CD4-positive, alpha-beta memory T cell (primary cell): ENCODE measurements at regions not wholly inside any gene's neighbourhood (a gene's known extent, or its start where the extent isn't known, plus 50 kb on each side); places are given as distances from the start of the nearest gene placed in this dataset.

Experiments
- CTCF ChIA-PET: fragments of 350-600 bp; sonication (Branson Sonifier 250); formaldehyde crosslinking; loops from one replicate; lab custom pipeline; 2021; ENCODE audit warnings: inconsistent platforms; ENCODE audit not compliant: partially characterized antibody; lab: Charles Lee
- POLR2A ChIA-PET: fragments of 350-600 bp; sonication (Branson Sonifier 250); formaldehyde crosslinking; loops from one replicate; lab custom pipeline; 2021; ENCODE audit not compliant: partially characterized antibody; lab: Charles Lee
- DNase-seq, 5 donors: peaks; one replicate each; pipeline versions ENCODE4 v3.0.0 to v3.0.0-alpha.2; 2020 to 2022; ENCODE audit warnings: mixed read lengths in 1 of 5
- H3K27ac ChIP-seq: one replicate; pipeline ENCODE4 v1.7.0; 2013; ENCODE audit warnings: low read depth, low read length
- H3K27me3 ChIP-seq: 2 replicates; pipeline ENCODE4 v1.7.0; 2013; ENCODE audit warnings: mild to moderate bottlenecking, low read length, moderate library complexity; ENCODE audit not compliant: insufficient read depth
- H3K36me3 ChIP-seq: 2 replicates; pipeline ENCODE4 v1.7.0; 2013; ENCODE audit warnings: mild to moderate bottlenecking, low read length, moderate library complexity; ENCODE audit not compliant: insufficient read depth
- H3K4me1 ChIP-seq: 2 replicates; pipeline ENCODE4 v1.7.0; 2013; ENCODE audit warnings: mild to moderate bottlenecking, low read length, moderate library complexity; ENCODE audit not compliant: insufficient read depth
- H3K4me3 ChIP-seq, 2 donors: one replicate each; pipeline ENCODE4 v1.7.0; 2013; ENCODE audit warnings: low read length in 2 of 2, mild to moderate bottlenecking in 1 of 2
- H3K9me3 ChIP-seq, 2 donors: one replicate each; pipeline ENCODE4 v1.7.0; 2013; ENCODE audit warnings: low read length in 2 of 2, control low read depth in 1 of 2; ENCODE audit not compliant: control insufficient read depth in 1 of 2
- H3K27ac Mint-ChIP-seq, 7 donors: one replicate each; pipeline ENCODE4 v1.8.0; 2020 to 2021; ENCODE audit warnings: mixed read lengths in 7 of 7, mild to moderate bottlenecking in 6 of 7, inconsistent platforms in 3 of 7, moderate library complexity in 3 of 7
- H3K27me3 Mint-ChIP-seq, 2 donors: one replicate each; pipeline ENCODE4 v1.8.0; 2020 to 2021; ENCODE audit warnings: mixed read lengths in 2 of 2
- H3K36me3 Mint-ChIP-seq, 2 donors: one replicate each; pipeline ENCODE4 v1.8.0; 2020 to 2021; ENCODE audit warnings: mixed read lengths in 2 of 2, inconsistent platforms in 1 of 2, mild to moderate bottlenecking in 1 of 2
- H3K4me1 Mint-ChIP-seq, 4 donors: one replicate each; pipeline ENCODE4 v1.8.0; 2020 to 2021; ENCODE audit warnings: mixed read lengths in 4 of 4, mild to moderate bottlenecking in 1 of 4
- H3K4me3 Mint-ChIP-seq, 8 donors: one replicate each; pipeline ENCODE4 v1.8.0; 2020 to 2021; ENCODE audit warnings: mixed read lengths in 8 of 8, mild to moderate bottlenecking in 7 of 8, moderate library complexity in 6 of 8, inconsistent platforms in 3 of 8
- H3K9me3 Mint-ChIP-seq, 8 donors: one replicate each; pipeline ENCODE4 v1.8.0; 2020 to 2021; ENCODE audit warnings: mixed read lengths in 8 of 8, mild to moderate bottlenecking in 5 of 8, inconsistent platforms in 3 of 8, moderate library complexity in 1 of 8
- intact Hi-C: fragments of 100-400 bp; cut with micrococcal nuclease; formaldehyde crosslinking; loops from one replicate; pipeline ENCODE4 v1.15.1; 2023

- H3K4me3 Mint-ChIP-seq, result no peak overlapping the region
- no peak for DNase-seq
- peaks cover 0 to 1% of the 10 kb centered on the region in 2 donors for H3K27me3 Mint-ChIP-seq
- H3K9me3 ChIP-seq, result no peaks in the 10 kb centered on the region
- intact Hi-C loops, result no loop called here
- no peak overlapping the region for H3K27ac ChIP-seq
- no peak overlapping the region for H3K4me3 ChIP-seq
- H3K36me3 ChIP-seq, result no peaks in the 10 kb centered on the region
- ChIA-PET CTCF (no interaction called here), POLR2A (no interaction called here)
- H3K9me3 Mint-ChIP-seq, result peaks cover 0 to 2% (median 0%) of the 10 kb centered on the region in 8 donors
- H3K36me3 Mint-ChIP-seq, result no peaks in the 10 kb centered on the region
- H3K27ac Mint-ChIP-seq, result no peak overlapping the region
- H3K4me1 Mint-ChIP-seq, result no peaks in the 10 kb centered on the region
- H3K27me3 ChIP-seq, result no peaks in the 10 kb centered on the region
- no peaks in the 10 kb centered on the region for H3K4me1 ChIP-seq
Measured at GRCh38 chr10:34024693-34025425, 690.4 kb upstream of the NRP1 start.

DNA sequence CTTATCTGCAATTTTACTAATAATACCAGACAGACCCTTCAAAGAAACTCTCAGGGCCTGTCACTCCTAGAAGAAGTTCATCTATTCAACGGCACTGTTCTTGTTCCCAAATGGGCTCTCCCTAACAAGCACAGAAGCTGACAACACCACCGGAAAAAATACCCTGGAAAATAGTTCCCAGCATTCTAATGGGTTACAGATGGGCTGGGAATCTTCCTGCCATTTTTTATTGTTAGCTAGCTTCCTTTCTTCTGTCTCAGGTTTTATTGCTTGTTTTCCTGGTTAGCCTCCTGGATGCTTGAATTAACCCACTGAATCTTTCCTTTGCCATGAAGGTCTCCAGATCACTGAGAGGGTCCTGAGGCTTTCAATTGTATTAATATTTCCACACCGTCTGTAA lies 689.8 kb upstream of the NRP1 start:
- ChIA-PET CTCF (no interaction called here), POLR2A (no interaction called here)
- Mint-ChIP-seq H3K27me3 (peaks cover 0 to 1% of the 10 kb centered on the region in 2 donors), H3K9me3 (peaks cover 0 to 2% (median 0%) of the 10 kb centered on the region in 8 donors), H3K27ac (no peak overlapping the region), H3K4me1 (no peaks in the 10 kb centered on the region), H3K4me3 (no peak overlapping the region), H3K36me3 (no peaks in the 10 kb centered on the region)
- intact Hi-C loops, result no loop called here
- DNase-seq, result no peak
- H3K9me3 ChIP-seq, result no peaks in the 10 kb centered on the region
- no peaks in the 10 kb centered on the region for H3K27me3 ChIP-seq
- H3K27ac ChIP-seq, result no peak overlapping the region
- no peaks in the 10 kb centered on the region for H3K36me3 ChIP-seq
- no peaks in the 10 kb centered on the region for H3K4me1 ChIP-seq
- no peak overlapping the region for H3K4me3 ChIP-seq

DNA sequence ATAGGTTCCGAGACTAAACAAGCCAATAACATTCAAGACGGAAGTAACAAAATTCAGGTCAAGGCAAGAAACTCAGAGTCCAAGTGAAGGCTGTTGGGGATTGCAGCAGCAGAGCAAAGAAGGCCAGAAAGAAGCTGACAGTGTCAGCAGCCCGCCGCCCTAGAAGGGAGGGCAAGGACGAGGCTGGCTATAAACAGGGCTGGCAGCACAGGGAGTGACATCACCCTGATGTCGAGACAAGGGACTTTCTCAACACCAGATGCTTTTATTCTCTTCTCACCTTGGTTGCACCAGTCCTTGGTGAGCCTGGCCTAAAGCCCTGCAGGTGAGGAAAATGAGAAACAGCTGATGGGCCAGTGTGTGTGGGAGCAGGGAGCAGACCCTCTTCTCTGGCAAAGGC lies 687.7 kb upstream of the NRP1 start:
- H3K4me1 Mint-ChIP-seq, result no peaks in the 10 kb centered on the region
- ChIA-PET POLR2A (no interaction called here), CTCF (no interaction called here)
- peaks cover 0 to 1% of the 10 kb centered on the region in 2 donors for H3K27me3 Mint-ChIP-seq
- H3K4me3 Mint-ChIP-seq, result no peak overlapping the region
- intact Hi-C loops, result no loop called here
- DNase-seq, result no peak
- H3K4me1 ChIP-seq, result no peaks in the 10 kb centered on the region
- H3K9me3 Mint-ChIP-seq, result no peaks in the 10 kb centered on the region
- no peak overlapping the region for H3K27ac Mint-ChIP-seq
- H3K4me3 ChIP-seq, result no peak overlapping the region
- H3K27me3 ChIP-seq, result no peaks in the 10 kb centered on the region
- H3K36me3 ChIP-seq, result no peaks in the 10 kb centered on the region
- no peaks in the 10 kb centered on the region for H3K36me3 Mint-ChIP-seq
- H3K27ac ChIP-seq, result no peak overlapping the region
- H3K9me3 ChIP-seq, result no peaks in the 10 kb centered on the region

GRCh38 chr10:34018784-34019183 lies 684.3 kb upstream of the NRP1 start:
- Mint-ChIP-seq H3K27ac (no peak overlapping the region), H3K36me3 (no peaks in the 10 kb centered on the region), H3K4me1 (no peaks in the 10 kb centered on the region), H3K4me3 (no peak overlapping the region), H3K9me3 (peaks cover 0 to 2% (median 0%) of the 10 kb centered on the region in 8 donors), H3K27me3 (peaks cover 0 to 8% of the 10 kb centered on the region in 2 donors)
- Histone ChIP-seq H3K27ac (no peak overlapping the region), H3K4me3 (no peak overlapping the region), H3K9me3 (no peaks in the 10 kb centered on the region), H3K4me1 (no peaks in the 10 kb centered on the region), H3K36me3 (no peaks in the 10 kb centered on the region), H3K27me3 (no peaks in the 10 kb centered on the region)
- ChIA-PET POLR2A (no interaction called here), CTCF (no interaction called here)
- intact Hi-C loops, result no loop called here
- DNase-seq, result no peak

DNA sequence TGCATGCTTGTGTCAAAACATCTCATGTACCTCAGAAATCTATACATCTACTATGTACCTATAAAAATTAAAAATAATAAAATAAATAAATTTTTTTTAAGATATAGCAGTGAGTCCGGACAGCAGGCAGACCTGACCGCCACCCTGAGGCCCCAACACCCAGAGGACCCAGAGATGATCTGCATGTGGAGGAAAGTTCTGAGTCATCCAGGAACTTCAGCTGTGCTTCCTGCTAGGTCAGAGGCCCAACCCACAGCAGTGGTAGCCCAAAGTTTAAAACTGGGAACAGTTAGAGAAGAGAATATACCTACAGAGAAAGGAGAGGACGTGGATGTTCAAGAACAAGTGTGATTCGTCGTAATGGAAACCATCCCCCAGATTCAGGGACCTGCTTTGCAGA lies 683.7 kb upstream of the NRP1 start:
- CTCF ChIA-PET, result no interaction called here
- POLR2A ChIA-PET, result no interaction called here
- intact Hi-C loops, result no loop called here
- no peak overlapping the region for H3K4me3 Mint-ChIP-seq
- no peak overlapping the region for H3K4me3 ChIP-seq
- H3K4me1 Mint-ChIP-seq, result no peaks in the 10 kb centered on the region
- H3K27ac Mint-ChIP-seq, result no peak overlapping the region
- no peak for DNase-seq
- peaks cover 0 to 2% (median 0%) of the 10 kb centered on the region in 8 donors for H3K9me3 Mint-ChIP-seq
- no peaks in the 10 kb centered on the region for H3K9me3 ChIP-seq
- H3K36me3 Mint-ChIP-seq, result no peaks in the 10 kb centered on the region
- no peaks in the 10 kb centered on the region for H3K27me3 ChIP-seq
- no peaks in the 10 kb centered on the region for H3K4me1 ChIP-seq
- peaks cover 2 to 8% of the 10 kb centered on the region in 2 donors for H3K27me3 Mint-ChIP-seq
- H3K27ac ChIP-seq, result no peak overlapping the region
- no peaks in the 10 kb centered on the region for H3K36me3 ChIP-seq

DNA sequence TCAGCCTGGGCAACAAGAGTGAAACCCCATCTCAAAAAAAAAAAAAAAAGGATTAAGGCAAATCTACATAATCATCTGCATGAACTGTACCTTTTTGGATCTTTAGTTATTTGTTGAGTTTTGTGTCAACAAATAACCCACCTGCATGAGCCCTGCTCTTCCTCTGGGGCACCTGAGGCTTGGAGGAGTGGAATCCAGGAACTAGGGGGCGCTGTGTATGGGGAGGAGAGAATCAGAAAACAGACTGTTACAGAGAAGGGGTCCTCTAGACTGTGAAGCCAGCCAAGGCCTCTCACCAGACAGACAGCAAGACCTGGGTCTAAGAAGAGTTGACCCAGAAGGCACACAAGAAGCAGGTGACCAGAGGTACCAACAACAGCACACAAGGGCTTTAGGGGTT lies 682.8 kb upstream of the NRP1 start:
- Mint-ChIP-seq H3K27me3 (peaks cover 5 to 8% of the 10 kb centered on the region in 2 donors), H3K27ac (no peak overlapping the region), H3K4me1 (no peaks in the 10 kb centered on the region), H3K36me3 (no peaks in the 10 kb centered on the region), H3K9me3 (peaks cover 0 to 2% (median 0%) of the 10 kb centered on the region in 8 donors), H3K4me3 (no peak overlapping the region)
- POLR2A ChIA-PET, result no interaction called here
- no peak overlapping the region for H3K27ac ChIP-seq
- no peak for DNase-seq
- H3K36me3 ChIP-seq, result no peaks in the 10 kb centered on the region
- CTCF ChIA-PET, result no interaction called here
- intact Hi-C loops, result no loop called here
- no peaks in the 10 kb centered on the region for H3K27me3 ChIP-seq
- no peaks in the 10 kb centered on the region for H3K9me3 ChIP-seq
- H3K4me3 ChIP-seq, result no peak overlapping the region
- no peaks in the 10 kb centered on the region for H3K4me1 ChIP-seq

- no peak for DNase-seq
- ChIA-PET POLR2A (no interaction called here), CTCF (no interaction called here)
- Histone ChIP-seq H3K36me3 (no peaks in the 10 kb centered on the region), H3K4me3 (no peak overlapping the region), H3K4me1 (no peaks in the 10 kb centered on the region), H3K9me3 (no peaks in the 10 kb centered on the region), H3K27ac (no peak overlapping the region), H3K27me3 (no peaks in the 10 kb centered on the region)
- Mint-ChIP-seq H3K27me3 (peaks cover 5 to 9% of the 10 kb centered on the region in 2 donors), H3K36me3 (no peaks in the 10 kb centered on the region), H3K4me3 (no peak overlapping the region), H3K27ac (no peak overlapping the region), H3K9me3 (peaks cover 0 to 2% (median 0%) of the 10 kb centered on the region in 8 donors), H3K4me1 (no peaks in the 10 kb centered on the region)
- intact Hi-C loops, result no loop called here
Measured at GRCh38 chr10:34016576-34016975, 682.1 kb upstream of the NRP1 start.
